Fibroblast of peridontal ligament (primary cell): ENCODE measurements at regions not wholly inside any gene's neighbourhood (a gene's known extent, or its start where the extent isn't known, plus 50 kb on each side); places are given as distances from the start of the nearest gene placed in this dataset.
A peak's percentile ranks its signal among the peaks of the same experiment; 100 is the strongest.

Experiments
- DNase-seq: peaks from one replicate; pipeline ENCODE4 v3.0.0-alpha.2; 2010; ENCODE audit errors: extremely low read depth

GRCh38 chr17:77266891-77267341 is 126.1 kb downstream of the SEC14L1 start:
- no peak for DNase-seq

GRCh38 chr17:77269696-77270681 is 129.2 kb downstream of the SEC14L1 start:
- DNase-seq: no peak

- DNase-seq: no peak
These were observed 130.6 kb downstream of the SEC14L1 start for GRCh38 chr17:77271411-77271810.

- no peak for DNase-seq
These were observed 132.8 kb downstream of the SEC14L1 start for GRCh38 chr17:77273397-77274085.

- no peak for DNase-seq
These were observed 133.5 kb downstream of the SEC14L1 start for GRCh38 chr17:77274096-77274845.

- DNase-seq: no peak
These were observed 138.9 kb downstream of the SEC14L1 start for GRCh38 chr17:77279448-77280303.

GRCh38 chr17:77280304-77281121 is 139.7 kb downstream of the SEC14L1 start:
- DNase-seq: no peak

- DNase-seq: no peak
These were observed 140.5 kb downstream of the SEC14L1 start for GRCh38 chr17:77281122-77281903.

GRCh38 chr17:77281904-77282367 is 141.2 kb downstream of the SEC14L1 start:
- no peak for DNase-seq

- no peak for DNase-seq
These were observed 142.1 kb downstream of the SEC14L1 start for GRCh38 chr17:77282524-77283515.

GRCh38 chr17:77284023-77284617 is 143.4 kb downstream of the SEC14L1 start:
- no peak for DNase-seq

- DNase-seq: peak; percentile 58
These were observed 145.0 kb downstream of the SEC14L1 start for GRCh38 chr17:77285594-77286390.

- DNase-seq: no peak
These were observed 145.5 kb downstream of the SEC14L1 start for GRCh38 chr17:77286391-77286640.

GRCh38 chr17:77286641-77287431 is 146.1 kb downstream of the SEC14L1 start:
- DNase-seq: no peak

- DNase-seq: peak; percentile 56
These were observed 146.8 kb downstream of the SEC14L1 start for GRCh38 chr17:77287432-77288068.

- no peak for DNase-seq
These were observed 147.4 kb downstream of the SEC14L1 start for GRCh38 chr17:77288115-77288619.
